Lower leg skin (tissue), 3 donors: ENCODE measurements at regions not wholly inside any gene's neighbourhood (a gene's known extent, or its start where the extent isn't known, plus 50 kb on each side); places are given as distances from the start of the nearest gene placed in this dataset.

Experiments used
- POLR2A ChIP-seq, 2 donors: fragments of 450-650 bp; IDR thresholded peaks; one replicate each; pipeline ENCODE4 v1.6.1; 2016 to 2017; ENCODE audit warnings: antibody characterized with exemption in 2 of 2, mild to moderate bottlenecking in 1 of 2, moderate library complexity in 1 of 2
- TF ChIP-seq, protein P1 (sequence below), 3 donors: fragments of 450-650 bp; IDR thresholded peaks; one replicate each; pipeline ENCODE4 v1.5.1; 2016; ENCODE audit warnings: antibody characterized with exemption in 3 of 3, mild to moderate bottlenecking in 3 of 3, moderate library complexity in 2 of 3

DNA sequence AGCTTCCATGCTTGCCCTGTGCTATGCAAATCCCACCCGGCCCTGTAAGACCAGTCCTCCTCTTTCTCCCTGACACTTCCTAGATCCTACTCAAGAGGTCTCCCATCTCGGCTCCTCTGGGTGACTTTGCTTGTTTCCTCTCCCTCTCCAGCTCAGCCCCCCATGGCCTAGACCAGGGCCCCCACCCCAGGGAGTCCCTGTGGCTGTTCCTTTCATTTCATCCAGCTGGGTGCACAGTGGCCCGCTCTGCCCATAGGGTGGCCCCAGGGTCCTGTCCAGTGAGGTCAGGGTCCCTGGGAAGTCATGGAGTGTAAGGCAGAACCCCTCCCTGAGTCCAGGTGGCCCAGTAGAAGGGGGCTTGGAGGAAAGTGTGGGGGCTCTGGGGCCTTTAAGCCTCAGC is 52.3 kb upstream of the NKX1-1 start:
- TF ChIP-seq POLR2A (IDR thresholded peaks at IDR 0.05), result no peak
- TF ChIP-seq, protein P1, sequence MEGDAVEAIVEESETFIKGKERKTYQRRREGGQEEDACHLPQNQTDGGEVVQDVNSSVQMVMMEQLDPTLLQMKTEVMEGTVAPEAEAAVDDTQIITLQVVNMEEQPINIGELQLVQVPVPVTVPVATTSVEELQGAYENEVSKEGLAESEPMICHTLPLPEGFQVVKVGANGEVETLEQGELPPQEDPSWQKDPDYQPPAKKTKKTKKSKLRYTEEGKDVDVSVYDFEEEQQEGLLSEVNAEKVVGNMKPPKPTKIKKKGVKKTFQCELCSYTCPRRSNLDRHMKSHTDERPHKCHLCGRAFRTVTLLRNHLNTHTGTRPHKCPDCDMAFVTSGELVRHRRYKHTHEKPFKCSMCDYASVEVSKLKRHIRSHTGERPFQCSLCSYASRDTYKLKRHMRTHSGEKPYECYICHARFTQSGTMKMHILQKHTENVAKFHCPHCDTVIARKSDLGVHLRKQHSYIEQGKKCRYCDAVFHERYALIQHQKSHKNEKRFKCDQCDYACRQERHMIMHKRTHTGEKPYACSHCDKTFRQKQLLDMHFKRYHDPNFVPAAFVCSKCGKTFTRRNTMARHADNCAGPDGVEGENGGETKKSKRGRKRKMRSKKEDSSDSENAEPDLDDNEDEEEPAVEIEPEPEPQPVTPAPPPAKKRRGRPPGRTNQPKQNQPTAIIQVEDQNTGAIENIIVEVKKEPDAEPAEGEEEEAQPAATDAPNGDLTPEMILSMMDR (IDR thresholded peaks at IDR 0.05), result no peak
